ENCODE measurements at regions not wholly inside any gene's neighbourhood (a gene's known extent, or its start where the extent isn't known, plus 50 kb on each side); places are given as distances from the start of the nearest gene placed in this dataset.

GRCh38 chr9:26748449-26749058 lies 144.0 kb downstream of the CAAP1 start:
- no peak overlapping the region for H3K4me3 ChIP-seq
- H3K27ac ChIP-seq (replicated peaks) = no peak overlapping the region
- no peak for TF ChIP-seq CTCF (IDR thresholded peaks at IDR 0.05; ENCODE audit: borderline replicate concordance)
- intact Hi-C loops (cut with micrococcal nuclease) = no loop called here
- H3K27me3 ChIP-seq (ENCODE audit: low read depth) = no peaks in the 10 kb centered on the region
- H3K9me3 ChIP-seq (replicated peaks) = no peaks in the 10 kb centered on the region
- DNase-seq = no peak
- H3K4me1 ChIP-seq = no peaks in the 10 kb centered on the region
- no peaks in the 10 kb centered on the region for H3K36me3 ChIP-seq

GRCh38 chr9:26747611-26748010 lies 145.0 kb downstream of the CAAP1 start:
- no peaks in the 10 kb centered on the region for H3K27me3 ChIP-seq (ENCODE audit: low read depth)
- intact Hi-C loops (cut with micrococcal nuclease) = no loop called here
- H3K9me3 ChIP-seq (replicated peaks) = no peaks in the 10 kb centered on the region
- no peaks in the 10 kb centered on the region for H3K4me1 ChIP-seq
- DNase-seq = no peak
- no peak overlapping the region for H3K4me3 ChIP-seq
- H3K27ac ChIP-seq (replicated peaks) = no peak overlapping the region
- H3K36me3 ChIP-seq = no peaks in the 10 kb centered on the region
- no peak for TF ChIP-seq CTCF (IDR thresholded peaks at IDR 0.05; ENCODE audit: borderline replicate concordance)

GRCh38 chr9:26746357-26747072 lies 146.1 kb downstream of the CAAP1 start:
- Histone ChIP-seq H3K4me1 (no peaks in the 10 kb centered on the region), H3K4me3 (no peak overlapping the region), H3K36me3 (no peaks in the 10 kb centered on the region), H3K27me3 (ENCODE audit: low read depth) (no peaks in the 10 kb centered on the region), H3K27ac (replicated peaks) (no peak overlapping the region), H3K9me3 (replicated peaks) (no peaks in the 10 kb centered on the region)
- intact Hi-C loops (cut with micrococcal nuclease) = no loop called here
- no peak for TF ChIP-seq CTCF (IDR thresholded peaks at IDR 0.05; ENCODE audit: borderline replicate concordance)
- no peak for DNase-seq

- no peaks in the 10 kb centered on the region for H3K27me3 ChIP-seq (ENCODE audit: low read depth)
- intact Hi-C loops (cut with micrococcal nuclease) = no loop called here
- no peak overlapping the region for H3K4me3 ChIP-seq
- DNase-seq = no peak
- no peaks in the 10 kb centered on the region for H3K36me3 ChIP-seq
- peaks cover 2% of the 10 kb centered on the region for H3K9me3 ChIP-seq (replicated peaks)
- no peak overlapping the region for H3K27ac ChIP-seq (replicated peaks)
- no peaks in the 10 kb centered on the region for H3K4me1 ChIP-seq
- no peak for TF ChIP-seq CTCF (IDR thresholded peaks at IDR 0.05; ENCODE audit: borderline replicate concordance)
Observed at GRCh38 chr9:26745111-26745510, 147.5 kb downstream of the CAAP1 start.

- Histone ChIP-seq H3K4me1 (no peaks in the 10 kb centered on the region), H3K9me3 (replicated peaks) (peaks cover 10% of the 10 kb centered on the region), H3K4me3 (no peak overlapping the region), H3K27ac (replicated peaks) (no peak overlapping the region), H3K36me3 (no peaks in the 10 kb centered on the region), H3K27me3 (ENCODE audit: low read depth) (no peaks in the 10 kb centered on the region)
- no peak for DNase-seq
- intact Hi-C loops (cut with micrococcal nuclease) = loop anchor here (5.0 kb wide), 1 partner anchor 233 kb away; no protein-coding TSS in a partner anchor
- TF ChIP-seq CTCF (IDR thresholded peaks at IDR 0.05; ENCODE audit: borderline replicate concordance) = peak; percentile 84
Observed at GRCh38 chr9:26744191-26744965, 148.2 kb downstream of the CAAP1 start.
